Stimulated activated CD4-positive, alpha-beta T cell treated with anti-CD3 and anti-CD28 coated beads, Interleukin-2, amount 100 ng/mL, for 24 hours (primary cell): ENCODE measurements at regions not wholly inside any gene's neighbourhood (a gene's known extent, or its start where the extent isn't known, plus 50 kb on each side); places are given as distances from the start of the nearest gene placed in this dataset.

ENCODE experiments used
- DNase-seq, 2 donors: peaks; one replicate each; pipeline ENCODE4 v3.0.0-alpha.2; 2020

GRCh38 chr5:176734756-176735342 is 75.5 kb upstream of the UNC5A start:
- no peak for DNase-seq

GRCh38 chr5:176735383-176736265 is 74.7 kb upstream of the UNC5A start:
- peak in 1 of 2 donors; percentile 13 for DNase-seq

DNA sequence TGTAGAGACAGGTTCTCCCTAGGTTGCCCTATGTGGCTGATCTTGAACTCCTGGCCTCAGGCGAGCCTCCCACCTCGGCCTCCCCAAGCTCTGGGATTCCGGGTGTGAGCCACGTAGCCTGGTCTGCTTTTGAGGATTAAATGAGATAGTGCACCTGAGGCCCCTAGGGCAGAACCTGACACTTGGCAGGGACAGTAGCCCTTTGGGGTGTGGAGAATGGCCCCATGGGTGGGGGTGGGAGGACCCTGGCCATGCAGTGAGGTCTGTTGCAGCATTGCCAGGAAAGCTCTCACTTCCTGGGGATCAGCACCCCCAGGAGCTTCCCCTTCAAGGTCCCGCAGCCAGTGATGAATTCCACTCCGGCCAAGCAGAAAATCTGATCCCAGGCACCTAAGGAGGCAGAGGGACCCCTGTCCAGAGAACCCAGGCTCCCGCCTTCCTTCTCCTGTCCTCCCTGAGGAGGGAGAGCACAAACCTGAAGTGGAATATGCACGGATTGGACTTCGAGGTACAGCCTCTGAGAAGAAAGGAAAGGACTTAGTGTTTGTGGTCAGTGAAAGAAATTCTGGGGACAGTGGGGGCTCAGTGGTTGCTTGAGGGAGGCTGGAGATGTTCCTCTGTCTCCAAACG is 73.9 kb upstream of the UNC5A start:
- peak in 1 of 2 donors; percentile 7 for DNase-seq

GRCh38 chr5:176736931-176737745 is 73.2 kb upstream of the UNC5A start:
- peak in 1 of 2 donors; percentile 4 for DNase-seq

- DNase-seq = peak in 1 of 2 donors; percentile 12
Observed at GRCh38 chr5:176737746-176738636, 72.4 kb upstream of the UNC5A start.

DNA sequence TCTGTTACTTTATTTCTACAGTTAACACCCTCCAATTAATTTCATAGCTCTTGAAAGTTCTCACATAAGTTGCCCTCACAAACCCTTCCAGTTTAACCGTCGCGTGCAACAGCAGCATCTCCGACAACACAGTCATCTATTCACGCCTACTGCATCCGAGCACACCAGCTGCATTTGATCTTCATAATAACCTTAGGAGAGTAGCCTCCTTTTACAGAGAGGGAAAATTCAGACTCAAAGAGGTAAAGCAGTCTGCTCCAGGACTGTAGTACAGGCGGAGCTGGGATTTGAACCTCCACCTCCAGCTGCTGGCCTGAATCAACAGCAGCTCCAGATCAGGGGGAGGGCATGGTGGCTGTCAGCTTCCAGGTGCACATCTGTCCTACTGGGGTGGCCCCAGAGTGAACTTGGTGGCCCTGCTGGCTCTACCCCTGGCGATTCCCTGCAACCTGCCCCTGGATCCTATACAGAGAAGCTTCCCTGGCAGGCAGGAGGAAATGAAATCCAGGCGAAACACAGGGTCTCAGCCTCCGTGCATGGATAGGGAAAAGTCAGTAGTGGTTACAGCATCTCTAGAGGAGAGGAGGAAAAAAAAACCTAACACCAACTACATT is 71.6 kb upstream of the UNC5A start:
- DNase-seq = peak in 1 of 2 donors; percentile 13

DNA sequence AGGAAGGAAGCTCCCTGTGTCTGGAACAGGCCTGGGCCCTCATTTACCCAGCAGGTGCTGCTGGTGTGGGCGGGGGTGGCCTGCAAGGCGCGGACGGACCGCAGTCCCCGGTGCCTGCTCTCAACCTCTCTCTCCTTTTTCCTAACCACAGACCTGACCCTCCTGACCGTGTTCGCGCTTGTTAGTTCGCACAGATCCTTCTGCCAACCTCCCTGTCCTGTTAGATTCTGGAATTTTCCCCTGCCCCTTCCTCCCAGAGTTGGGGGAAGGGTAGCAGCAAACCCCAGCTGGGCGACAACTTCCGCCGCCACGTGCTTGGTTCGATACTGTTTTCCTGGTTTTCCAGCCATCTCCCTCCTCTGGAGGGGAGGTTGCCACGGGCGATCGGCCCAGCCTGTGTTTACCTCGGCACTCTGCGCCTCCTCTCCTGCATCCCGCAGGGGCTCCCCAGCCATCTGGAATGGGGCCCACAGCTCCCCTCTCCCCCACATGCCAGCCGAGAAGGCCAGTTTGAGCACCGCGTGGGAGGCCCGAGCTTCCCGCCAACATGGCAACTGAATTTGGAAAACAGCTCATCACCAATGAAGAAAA is 70.8 kb upstream of the UNC5A start:
- DNase-seq = peak in 1 of 2 donors; percentile 11

DNA sequence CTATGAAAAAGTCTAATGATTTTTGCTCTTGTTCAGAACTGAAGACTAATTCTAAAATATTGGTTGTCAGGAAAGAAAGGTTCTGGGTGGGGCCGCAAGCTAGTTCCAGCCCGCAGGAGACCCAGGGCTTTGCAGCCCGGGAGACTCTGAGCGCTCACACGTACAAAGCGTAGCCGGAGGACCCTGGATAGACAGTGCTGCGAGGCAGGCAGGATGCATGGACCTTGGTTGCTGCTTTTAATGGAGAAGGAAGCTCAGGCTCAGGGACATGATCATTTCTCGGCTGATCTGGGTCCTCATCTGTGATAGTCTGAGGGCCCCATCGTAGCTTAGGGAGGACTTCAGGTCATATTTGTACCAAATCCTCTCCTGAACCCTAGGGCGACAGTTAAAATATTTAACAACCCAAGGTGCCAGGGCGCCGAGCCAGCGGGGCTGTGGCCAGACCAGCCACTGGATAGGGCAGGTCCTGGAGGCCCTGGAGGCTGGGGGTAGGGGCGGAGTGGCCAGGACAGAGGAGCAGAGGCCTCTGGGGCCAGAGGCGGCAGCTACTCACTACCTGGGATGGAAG is 70.1 kb upstream of the UNC5A start:
- peak in 1 of 2 donors; percentile 10 for DNase-seq

- peak in 1 of 2 donors; percentile 11 for DNase-seq
Observed at GRCh38 chr5:176740702-176741496, 69.5 kb upstream of the UNC5A start.

GRCh38 chr5:176741561-176742211 is 68.7 kb upstream of the UNC5A start:
- peak in 1 of 2 donors; percentile 6 for DNase-seq

DNA sequence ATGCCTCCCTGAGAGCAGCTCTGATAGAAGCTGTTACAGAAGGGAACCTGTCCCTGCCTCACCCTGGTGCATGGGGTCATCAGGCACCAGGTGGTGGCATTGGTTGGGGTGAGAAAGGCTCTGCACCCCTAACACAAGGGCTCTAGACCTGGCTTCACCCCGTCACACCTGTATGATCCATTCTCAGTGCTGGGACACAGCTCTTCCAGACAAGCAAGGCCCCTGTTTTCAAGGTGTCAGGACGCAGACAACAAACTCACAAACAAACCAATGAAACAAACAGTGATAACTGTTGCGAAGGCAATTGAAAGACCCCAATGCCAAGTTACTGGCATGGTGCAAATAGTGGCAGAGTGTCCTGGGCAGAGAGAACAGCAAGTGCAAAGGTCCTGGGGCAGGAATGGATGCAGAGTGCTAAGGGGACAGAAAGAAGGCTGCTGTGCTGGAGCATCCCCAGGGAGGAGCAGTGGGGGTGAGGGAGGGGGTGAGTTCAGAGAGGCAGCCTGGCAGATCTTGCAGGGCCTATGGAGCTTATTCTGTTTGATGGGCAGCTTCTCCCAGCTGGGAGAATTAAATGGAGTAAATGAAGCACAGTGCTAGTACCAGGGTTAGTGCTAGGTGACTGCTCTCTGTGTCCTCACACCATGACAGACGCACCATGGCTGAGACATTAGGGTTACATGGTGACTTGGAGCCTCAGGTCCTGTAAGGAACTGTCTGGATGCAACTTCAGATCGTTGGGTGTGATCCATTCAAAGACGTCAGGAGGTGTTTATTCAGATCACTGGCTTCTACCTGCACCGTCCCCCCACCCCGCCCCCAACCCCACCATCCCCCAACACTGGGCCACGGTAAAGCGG is 67.9 kb upstream of the UNC5A start:
- DNase-seq = peak in 1 of 2 donors; percentile 10

- DNase-seq = peak in 1 of 2 donors; percentile 15
Observed at GRCh38 chr5:176743136-176743861, 67.1 kb upstream of the UNC5A start.

DNA sequence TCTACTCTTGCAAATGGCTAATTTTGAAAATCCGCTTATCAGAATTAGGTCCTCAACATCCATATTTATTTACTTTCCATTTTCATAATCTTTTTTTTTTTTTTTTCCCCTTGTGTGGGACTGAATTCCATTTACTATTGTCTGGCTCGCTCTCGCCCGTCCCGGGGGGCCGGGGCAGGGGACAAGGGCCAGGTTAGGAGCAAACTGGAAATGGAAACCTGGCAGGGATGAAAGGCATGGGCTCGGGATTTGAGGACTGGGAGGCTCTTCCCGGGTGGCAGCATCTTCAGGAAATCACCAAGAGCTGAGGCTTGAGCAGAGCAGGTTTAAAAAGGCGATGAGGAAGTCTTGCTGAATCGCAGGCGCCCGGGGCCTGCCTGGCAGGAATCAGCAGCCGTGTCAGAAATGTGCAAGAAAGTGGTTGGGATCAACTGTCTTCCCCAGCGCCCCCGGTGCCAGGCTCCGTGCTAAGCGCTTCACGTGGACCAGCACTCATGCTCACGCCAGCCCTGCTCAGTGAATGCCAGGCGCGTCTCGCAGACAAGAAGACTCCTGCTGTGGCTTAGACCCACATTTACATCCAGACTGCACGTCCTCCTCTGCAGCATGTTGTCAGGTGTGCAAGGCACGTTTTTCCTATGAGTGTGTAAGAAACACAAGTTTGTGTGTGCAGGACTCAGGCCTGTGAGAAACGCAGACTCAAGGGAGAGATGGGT is 66.3 kb upstream of the UNC5A start:
- DNase-seq = peak in 1 of 2 donors; percentile 15

DNA sequence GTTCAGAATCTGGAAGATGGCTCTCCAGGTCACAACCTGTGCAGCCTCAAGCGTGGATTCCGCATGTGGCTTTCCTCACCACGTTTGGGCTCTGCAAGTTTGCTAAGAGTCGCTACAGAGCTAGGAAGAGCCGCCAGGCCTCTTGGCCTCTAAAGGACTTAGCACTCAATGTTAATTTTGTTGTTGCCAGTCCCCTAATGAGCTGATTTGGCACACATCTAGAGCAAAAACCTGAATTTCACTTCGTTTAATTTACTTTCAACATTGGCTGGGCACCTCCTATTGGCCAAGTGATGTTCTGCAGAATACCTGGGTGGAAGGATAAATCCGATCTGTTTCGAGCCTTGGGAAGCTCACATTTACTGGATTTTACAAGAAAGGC is 65.8 kb upstream of the UNC5A start:
- peak in 1 of 2 donors; percentile 15 for DNase-seq

DNA sequence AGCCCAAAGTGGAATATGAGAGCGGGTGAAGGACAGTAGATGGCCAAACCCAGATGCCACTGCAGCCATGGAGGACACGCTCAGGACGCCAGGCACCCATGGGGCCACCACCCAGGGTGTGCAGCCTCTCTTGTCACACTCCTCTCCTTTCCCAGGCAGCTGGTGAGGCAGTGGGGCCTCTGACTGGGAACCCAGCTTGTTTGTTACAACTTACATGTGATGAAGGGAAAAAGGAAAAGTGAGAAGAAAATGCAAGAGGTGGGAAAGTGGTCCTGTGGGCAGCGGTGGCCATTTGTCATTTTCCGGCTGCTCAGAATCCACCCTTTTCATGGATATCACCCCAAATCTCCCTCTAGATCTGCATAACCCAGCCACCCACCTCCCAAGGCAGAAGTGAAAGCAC is 62.7 kb upstream of the UNC5A start:
- peak in 1 of 2 donors; percentile 12 for DNase-seq
